ENCODE measurements at regions not wholly inside any gene's neighbourhood (a gene's known extent, or its start where the extent isn't known, plus 50 kb on each side); places are given as distances from the start of the nearest gene placed in this dataset.
"Not testable (repeated sequence)": the region's sequence is repeated elsewhere in the genome, so short reads cannot be mapped to it uniquely, and the experiment has no call there.

DNA sequence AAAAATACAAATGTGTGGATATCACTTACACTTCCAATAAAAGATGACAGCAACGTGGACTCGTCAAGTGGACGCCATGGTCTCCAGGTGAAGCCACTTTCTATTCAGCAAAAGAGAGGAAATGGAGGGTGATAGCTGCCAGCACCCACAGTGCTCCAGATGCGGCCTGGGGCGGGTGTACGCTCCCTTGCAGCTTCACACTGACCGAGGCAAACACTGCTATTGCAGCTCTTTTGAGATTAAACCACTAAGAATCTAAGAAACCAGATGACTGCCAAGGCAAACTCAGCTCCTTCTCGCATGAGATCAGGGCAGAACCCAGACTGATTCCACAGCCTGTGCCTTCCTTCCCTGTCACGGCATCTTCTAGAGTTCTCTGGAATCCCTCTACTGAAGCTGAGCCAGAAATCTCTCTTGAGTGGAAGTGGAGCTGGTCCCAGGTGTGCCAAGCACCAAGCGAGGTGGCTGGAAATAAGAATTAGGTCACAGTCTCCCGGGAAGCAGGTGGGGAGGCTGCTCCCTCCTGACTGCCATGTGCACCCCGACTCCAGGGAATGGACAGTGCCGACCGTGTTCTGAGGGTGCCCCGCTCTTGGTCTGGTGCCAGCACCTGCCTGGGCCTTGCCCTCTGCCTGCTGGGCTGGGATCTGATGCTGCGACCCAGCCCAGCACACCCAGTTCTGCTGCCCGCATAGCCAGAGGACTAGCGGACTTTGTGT is 90.1 kb upstream of the AFDN start:
- no peak for DNase-seq

DNA sequence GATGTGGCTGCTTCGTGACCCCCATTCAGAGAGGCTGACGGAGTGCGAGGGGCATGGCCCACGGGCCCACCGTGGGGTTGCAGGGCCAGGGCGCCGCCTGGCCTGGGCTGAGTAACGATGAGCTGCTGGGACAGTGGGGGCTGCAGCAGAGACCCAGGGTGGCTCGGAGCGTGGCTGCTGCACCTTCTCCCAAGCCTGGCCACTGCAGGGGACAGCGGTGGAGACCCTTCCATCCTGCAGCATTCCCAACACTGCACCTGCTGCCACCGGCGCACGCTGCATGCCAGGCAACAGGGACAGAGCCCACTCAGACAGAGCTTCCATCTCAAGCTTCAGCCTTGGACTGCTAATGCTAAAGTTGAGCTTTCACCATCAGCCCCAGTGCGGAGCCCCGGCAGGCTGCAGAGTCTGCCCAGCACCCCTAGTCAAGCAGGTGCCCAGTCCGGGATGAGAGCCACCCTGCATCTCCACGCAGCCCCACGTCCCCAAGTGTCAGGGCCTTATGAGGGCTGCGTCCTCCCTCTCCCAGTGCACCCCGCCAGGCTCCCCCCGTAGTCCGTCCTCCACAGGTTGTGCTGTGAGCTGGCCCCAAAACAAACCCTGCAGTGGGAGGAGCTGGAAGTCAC is 89.4 kb upstream of the AFDN start:
- no peak for DNase-seq

DNA sequence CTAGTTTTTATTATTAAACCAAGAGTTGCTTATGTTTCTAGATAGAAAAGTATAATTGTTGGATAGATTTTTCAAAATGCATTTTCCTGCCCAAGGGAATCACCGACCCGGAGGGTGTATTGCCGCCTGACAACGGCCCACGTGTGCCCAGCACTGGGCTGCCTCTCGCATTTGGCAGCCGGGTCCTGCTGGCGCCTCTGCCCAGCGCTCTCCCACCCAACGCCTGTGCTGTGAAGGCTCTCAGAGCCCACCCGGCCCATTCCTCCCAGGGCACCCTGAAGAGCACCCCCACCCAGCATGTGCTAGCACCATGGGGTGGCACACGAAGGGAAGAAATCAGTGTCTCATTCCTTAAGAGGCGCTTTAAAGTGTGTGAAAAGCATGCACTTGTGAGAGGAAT is 88.3 kb upstream of the AFDN start:
- DNase-seq: no peak

DNA sequence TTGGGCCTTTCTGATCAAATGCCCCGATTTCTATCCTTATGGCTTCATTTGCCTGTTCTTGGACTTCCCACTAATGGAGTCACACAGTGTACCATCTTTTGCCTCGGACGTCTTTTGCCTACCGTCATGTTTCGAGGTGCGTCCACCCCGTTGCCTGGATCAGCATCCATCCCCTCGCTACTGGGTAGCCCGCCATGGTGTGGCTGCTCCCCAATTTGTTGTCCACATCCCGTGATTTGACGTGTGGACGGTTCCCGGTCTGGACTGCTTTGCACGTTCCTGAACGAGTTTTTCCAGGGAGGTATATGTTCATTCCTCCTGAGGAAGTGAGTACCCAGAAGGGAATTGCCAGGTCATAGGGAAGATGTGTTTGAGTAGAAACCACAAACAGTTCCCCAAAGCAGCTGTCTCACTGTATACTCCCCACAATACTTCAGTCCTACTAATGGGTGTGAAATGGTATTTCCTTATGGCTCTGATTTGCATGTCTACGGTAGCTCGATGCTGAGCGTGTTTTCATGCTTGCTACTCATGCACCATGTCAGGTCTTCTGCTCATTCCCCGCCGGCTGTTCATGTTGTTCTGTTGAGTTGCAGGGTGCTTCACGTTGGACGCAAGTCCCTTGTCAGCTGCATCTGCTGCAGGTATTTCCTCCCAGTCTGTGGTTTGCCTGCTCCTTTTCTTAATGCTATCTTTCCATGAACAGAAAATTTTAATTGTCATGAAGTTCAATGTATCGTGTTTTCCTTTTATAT is 86.8 kb upstream of the AFDN start:
- DNase-seq: no peak

DNA sequence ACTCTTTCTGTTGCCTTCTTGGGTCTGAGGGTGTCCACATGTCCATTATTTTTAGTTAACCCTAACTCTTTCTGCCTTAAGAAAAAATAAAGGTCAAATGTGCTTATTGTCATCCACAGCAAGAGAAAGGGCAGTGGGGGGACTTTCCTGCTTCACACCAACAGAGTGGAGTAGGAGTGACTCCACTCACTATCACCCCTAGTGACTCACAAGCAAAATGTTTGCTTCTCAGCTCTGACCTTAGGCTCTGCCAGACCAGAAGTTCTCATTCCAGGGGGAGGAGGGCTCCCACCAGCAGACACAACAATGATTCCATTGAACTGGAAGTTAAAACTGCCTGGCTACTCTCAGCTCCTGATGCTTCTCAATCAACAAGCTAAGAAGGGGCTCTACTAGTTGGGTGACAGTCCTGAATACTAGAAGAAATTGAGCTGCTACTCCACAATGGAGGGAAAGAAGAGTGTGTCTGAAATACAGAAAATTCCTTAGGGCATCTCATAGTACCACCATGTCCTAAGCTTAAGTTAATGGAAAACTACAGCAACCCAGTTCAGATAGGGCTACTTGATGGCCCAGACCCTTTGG is 83.9 kb upstream of the AFDN start:
- DNase-seq: no peak

DNA sequence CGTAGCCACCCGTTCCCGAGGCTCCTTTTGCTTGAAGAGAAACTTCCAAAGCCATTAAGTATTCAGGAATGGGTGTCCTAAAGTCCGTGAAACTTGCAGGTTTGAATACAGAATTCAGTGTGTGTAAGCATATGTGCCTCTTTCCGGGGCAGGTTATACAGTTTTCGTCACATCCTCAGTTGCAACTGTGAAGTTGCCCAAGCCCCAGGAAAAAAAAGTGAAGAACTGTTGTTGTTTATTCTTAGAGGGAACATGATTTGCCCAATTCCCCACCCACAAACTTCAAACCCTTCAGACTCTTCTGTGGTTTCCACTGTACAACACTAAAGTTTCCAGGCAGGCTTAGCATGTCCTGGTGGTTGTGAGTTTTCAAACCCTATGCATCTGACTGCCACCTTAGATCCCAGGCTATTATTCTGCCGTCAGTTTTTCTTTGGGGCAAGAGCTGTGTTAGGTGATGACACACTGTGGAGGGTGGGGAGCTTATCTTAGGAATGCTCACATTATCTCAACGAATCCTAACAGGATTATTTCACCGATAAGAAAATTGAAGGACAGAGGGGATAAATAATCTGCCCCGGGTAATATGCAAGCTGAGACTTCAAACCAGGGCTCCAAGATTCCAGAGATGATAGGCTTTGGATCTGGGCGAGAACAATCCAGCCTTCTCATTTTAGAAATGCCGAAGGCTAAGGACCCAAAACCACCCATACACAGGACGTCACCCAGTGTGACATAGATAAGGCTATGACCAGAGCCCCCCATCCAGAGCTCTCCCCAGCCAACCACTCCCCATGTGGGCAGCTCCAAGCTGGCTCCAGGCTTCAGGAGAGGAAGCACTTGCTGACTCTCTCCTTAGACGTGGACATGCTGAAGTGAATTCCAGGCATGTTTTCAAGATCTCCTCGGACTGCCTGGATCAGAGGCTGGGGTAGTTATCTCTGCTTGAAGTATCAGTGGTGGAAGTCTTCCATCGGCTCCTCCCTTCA is 81.7 kb upstream of the AFDN start:
- no peak for DNase-seq

DNA sequence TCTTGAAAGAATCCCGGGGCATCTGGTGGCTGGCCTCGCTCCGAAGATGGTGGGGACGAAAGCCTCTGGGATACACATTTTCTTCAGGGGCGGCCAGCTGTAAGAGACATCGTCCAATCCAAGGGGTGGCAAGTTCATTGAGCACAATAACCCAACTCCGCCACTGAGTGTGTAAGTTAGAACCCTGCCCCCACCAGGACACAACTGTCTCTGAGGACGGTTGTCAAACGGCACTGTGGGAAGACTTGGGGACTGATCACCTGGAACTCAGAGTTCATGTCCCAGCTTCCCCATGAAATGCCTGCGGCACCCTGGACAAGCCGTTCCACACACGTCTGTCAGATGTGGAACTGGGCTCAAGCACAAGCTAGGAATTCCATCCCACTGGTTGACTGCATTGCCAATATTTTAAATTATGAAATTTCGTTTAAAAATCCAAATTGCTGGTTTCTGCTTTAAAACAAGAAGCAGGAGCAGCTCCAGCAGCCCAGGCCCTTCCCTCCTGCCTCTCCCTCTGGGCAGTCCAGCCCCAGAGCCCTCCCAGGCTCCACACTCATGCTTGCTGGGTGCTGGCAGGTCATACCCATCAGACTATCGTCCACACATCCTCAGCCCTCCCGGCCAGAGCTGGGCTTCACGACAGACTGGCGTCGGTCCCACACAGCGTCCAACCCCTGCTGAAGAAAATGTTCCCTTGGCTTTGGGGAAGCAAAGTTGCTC is 80.9 kb upstream of the AFDN start:
- DNase-seq: no peak

DNA sequence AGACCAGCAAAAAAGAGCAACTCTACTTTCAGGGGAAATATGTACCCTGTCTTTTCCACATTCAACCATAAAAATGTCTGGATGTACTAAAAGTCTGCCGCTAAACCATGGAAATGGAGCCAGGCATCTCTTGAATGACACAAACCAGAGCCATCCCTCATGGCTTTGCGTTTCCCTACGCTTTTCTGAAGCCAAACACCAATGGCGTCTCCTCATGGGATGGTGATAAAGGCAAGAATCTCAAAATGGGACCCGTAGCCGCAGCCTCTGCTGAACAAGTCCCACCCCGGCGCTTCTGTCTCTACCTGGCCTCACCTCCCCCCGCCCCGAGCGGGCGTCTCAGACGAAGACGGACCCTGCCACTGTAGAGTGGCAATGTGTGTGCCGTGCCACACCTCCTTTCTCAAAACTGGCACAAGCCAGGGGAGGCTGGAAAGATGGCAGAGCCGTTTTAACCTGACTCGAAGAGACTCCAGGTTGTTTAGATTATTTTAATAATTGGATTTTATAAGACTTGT is 80.3 kb upstream of the AFDN start:
- DNase-seq: no peak

DNA sequence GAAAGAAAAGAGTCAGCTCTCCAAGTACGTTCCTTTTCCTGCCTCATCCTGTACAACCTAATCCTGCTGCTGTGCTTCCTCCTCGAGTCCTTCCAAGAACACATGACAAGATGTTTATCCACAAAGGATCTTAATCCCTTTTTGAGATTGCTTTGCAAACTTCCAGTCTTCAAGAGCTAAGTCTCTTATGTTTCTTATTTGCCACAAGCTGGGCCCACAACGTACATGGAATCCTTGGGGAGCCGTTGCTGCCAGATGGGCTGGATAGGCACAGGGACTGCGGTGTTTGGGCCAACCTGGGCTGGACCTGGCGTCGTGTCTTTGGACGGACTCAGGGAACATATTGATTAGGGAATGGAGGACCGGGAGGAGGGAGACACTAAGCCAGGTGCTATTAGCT is 79.7 kb upstream of the AFDN start:
- no peak for DNase-seq

DNA sequence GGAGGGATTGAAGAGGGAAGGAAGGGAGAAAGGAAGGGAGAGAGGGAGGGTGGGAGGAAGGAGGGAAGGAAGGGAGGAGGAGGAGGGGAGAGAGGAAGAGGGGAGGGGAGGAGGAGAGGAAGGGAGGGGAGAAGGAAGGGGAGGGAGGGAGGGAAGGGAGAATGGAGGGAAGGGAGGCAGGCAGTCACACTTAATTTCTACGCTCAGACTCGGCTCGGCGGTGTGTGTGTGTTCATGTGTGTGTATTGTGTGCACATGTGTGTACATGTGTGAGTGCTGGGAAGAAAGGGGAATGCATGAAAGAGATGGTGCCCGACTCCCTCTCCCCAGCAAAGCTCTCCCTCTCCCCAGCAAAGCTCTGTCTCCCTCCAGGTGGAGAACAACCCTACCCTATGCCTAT is 79.1 kb upstream of the AFDN start:
- no peak for DNase-seq

DNA sequence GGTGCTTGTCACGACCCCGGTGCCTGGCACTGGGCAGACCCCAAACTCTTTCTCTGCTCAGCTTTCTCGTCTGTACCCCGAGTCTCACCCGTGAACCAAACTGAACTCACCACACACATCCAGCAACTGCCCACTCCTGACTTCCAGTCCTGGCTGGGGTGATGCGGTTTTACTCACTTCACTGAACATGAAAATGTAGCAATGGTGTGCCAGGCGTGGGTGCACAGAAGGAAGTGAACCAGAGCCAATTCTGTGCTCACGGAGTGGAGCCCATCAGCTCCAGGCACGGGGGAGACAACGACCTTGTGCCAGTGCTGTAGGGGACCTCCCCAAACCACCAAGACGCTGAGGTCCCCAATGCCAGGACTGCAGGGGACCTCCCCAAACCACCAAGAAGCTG is 78.7 kb upstream of the AFDN start:
- no peak for DNase-seq

DNA sequence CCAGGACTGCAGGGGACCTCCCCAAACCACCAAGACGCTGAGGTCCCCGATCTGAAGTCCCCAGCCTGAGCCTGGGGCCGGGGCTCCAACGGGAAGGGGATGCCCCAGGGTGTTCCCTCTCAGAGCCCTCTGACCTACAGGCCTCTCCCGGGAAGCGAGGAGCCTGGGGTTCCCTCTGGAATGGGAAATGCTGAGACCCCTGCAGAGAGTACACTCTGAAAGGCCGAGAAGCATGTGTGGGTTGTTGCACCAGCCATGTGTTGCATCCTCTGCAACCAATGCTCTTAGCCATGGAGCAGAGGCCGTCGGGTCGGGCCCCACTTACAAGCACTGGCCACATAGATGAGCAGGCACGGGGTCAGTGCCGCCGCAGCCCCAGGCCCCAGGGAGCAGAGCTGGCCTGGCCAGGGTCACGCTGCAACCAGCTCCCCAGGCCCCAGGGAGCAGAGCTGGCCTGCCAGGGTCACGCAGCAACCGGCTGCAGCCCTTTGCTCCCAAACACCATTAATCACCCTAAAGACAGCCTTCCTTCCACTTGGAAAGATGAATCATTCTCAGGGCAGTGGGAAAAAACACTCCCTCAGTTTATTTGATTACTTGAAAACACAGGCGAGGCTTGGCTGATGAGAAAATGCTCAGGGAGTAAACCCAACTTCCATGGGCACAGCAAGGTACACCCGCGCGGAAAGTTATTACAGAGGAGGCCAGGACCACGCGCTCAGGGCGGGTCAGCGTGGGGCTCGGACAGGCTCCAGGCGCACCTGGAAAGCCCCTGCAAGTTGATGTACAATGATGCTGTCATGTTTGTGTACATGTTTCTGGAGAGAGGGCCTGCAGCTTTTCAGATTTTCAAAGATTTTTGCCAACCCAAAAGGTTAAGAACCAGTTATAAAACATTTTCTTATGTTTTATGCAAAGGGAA is 78.0 kb upstream of the AFDN start:
- DNase-seq: no peak

DNA sequence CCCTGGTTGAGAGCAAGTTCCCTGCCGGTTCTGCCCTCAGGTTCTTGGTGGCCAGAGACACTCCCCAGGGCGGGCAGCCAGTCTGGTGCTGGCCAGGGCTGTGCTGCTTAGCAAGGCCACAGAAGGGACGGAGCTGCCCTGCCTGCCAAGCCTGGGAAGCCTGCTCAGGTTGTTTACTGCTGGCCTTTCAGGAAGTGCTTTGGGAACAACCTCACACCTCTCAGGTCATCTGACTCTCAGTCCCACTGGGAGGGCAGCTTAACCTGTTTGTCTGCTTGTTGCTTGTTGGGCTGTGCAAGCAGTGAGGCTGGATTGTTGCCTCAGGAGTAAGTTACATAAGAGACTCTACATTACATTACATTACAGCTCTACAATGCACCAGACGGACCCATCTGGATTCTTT is 75.8 kb upstream of the AFDN start:
- no peak for DNase-seq

DNA sequence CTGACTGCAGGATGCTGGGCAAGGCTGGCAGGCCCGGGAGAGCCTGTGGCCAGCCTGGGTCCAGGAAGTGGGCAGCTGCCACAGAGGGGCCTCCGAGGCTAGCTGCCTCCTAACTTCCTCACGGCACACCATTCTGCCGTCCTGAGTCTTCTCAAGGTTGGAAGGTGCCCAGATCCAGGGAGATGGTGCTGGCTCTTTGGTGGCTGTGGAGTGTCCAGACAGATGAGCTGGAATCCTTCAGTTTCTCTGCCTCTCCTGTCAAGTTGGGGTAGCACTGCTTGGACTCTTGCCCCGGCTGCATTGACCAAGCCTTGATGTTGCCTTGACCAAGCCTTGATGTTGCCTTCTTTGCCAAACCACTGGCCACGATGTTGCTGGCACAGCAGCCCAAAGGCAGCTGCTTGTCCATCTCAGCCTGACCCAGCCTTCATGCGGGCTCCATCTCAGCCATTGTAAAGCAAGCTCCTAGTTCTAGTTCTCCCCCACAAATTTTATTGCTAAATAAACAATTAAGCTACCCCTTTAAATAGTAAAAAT is 75.1 kb upstream of the AFDN start:
- DNase-seq: no peak

DNA sequence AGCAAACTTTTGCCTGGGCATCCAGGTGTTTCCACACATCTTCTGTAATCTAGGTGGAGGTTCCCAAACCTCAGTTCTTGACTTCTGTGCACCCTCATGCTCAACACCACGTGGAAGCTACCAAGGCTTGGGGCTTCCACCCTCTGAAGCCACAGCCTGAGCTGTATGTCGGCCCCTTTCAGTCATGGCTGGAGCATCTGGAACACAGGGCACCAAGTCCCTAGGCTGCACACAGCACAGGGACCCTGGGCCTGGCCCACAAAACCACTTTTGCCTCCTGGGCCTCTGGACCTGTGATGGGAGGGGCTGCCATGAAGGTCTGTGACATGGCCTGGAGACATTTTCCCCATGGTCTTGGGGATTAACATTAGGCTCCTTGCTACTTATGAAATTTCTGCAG is 73.4 kb upstream of the AFDN start:
- DNase-seq: not testable (repeated sequence)

DNA sequence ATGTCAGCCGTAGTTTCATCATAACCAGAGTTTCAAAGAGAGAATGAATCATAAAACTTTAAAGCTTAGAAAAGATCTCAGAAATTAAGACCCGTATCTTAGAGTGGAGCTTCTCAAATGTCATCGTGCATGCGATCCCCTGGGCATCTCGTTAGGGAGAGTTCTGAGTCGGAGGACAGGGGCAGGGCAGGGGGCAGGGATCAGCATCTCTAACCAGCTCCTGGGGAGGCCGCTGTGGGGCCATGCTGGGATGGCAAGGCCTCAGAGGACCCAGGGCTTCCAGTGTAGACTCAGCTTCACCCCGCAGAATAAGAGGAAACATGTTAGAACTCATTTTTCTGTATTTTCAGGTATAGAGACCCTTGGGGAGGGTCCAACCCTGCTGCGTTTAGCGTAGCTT is 72.0 kb upstream of the AFDN start:
- no peak for DNase-seq

DNA sequence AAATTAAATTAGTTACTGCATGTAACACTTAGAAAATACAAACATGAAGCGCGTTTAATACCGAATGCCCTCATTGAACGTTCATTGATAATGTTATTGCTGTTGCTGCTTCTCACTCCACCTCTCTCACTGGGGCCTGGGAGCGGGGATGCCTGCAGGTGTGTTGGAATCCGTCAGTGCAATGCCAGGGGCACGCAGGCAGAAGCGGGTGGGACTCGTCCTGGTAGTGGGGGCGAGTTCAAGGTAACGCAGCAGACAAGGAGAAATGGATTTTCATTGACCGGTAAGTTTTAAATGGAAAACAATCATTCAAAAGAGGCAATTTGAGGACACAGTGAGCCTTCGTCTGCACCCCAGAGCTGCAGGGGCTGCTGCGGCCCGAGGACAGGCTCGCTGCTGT is 71.2 kb upstream of the AFDN start:
- no peak for DNase-seq

DNA sequence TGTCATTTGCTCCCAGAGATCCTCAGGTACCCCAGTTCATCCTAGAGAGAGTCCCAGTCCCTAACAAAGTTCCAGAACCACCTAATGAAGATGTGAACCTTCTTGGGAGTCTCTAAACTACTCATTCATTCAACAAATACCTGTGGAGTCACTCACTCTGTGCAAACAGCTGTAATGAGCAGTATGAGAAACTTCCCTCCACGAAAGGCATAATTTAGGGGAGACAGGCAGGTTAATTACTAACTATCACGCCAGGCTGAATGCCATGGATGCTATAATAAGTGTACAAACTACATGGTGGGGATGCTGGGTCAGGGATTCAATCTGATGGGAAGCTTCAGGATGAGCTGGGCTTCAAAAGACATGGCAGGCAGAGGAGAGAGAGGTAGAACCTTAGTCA is 70.1 kb upstream of the AFDN start:
- DNase-seq: no peak

DNA sequence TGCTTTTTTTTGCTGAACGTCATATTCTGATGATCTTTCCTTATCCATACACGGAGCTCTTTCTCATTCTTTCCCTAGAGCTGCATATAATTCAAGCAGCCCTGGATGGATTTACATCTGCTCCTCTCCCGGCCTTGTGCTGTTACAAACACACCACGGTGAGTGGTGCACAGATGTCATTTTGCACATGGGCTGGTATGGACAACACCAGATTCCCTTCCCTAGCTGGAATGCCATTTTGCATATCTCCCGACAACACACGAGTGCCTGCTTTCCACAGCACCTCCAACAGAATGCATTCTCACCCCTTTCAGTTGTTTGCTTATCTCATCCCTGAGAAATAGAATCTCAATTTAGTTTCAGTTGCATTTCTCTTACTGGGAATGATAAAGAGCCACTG is 69.5 kb upstream of the AFDN start:
- no peak for DNase-seq

DNA sequence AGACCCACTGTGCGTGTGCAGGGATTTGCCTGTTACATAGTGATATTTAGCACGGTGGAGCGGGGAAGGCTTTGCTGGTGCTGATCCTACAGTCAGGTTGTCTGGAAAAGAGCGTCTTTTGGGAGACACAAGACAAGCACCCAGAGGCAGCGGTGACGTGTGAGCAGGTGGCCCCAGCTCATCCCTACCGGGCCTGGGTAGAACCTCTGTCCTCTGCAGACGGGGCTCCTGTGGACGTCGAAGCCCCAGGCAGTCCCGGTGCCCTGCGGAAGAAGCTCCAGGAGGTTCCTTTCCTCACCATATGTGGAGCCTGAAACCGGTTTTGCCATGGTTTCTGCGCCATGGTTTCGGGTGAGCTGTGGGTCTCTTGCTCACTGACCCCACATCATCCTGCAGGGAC is 68.9 kb upstream of the AFDN start:
- no peak for DNase-seq

Measured in T-helper 9 cell (primary cell).